Neural cell (in vitro differentiated cells): ENCODE measurements at regions not wholly inside any gene's neighbourhood (a gene's known extent, or its start where the extent isn't known, plus 50 kb on each side); places are given as distances from the start of the nearest gene placed in this dataset.

Experiments
- H2AFZ ChIP-seq: fragments of 200-600, 300-800 bp; sonication (generic), shearing (Covaris generic); 2 replicates; pipeline ENCODE4 v1.6.0; 2014; ENCODE audit warnings: low read depth, mild to moderate bottlenecking, antibody characterized with exemption, low read length, moderate library complexity
- H3F3A ChIP-seq: fragments of 200-600 bp; shearing (Covaris generic); 2 replicates; pipeline ENCODE4 v1.6.1; 2016; ENCODE audit warnings: mild to moderate bottlenecking, moderate library complexity, mixed read lengths, antibody characterized with exemption, low read length; ENCODE audit not compliant: insufficient read depth, poor library complexity, severe bottlenecking
- H3K27ac ChIP-seq: fragments of 200-600, 300-800 bp; sonication (generic), shearing (Covaris generic); 2 replicates; pipeline ENCODE4 v1.5.1; 2014; ENCODE audit warnings: mild to moderate bottlenecking, low read length, moderate library complexity
- H3K27me3 ChIP-seq: fragments of 300-800, 200-600 bp; sonication (generic), shearing (Covaris generic); 2 replicates; pipeline ENCODE4 v1.6.0; 2014; ENCODE audit warnings: mild to moderate bottlenecking, low read depth, low read length, moderate library complexity; ENCODE audit not compliant: insufficient read depth
- H3K36me3 ChIP-seq: fragments of 300-800, 200-600 bp; sonication (generic), shearing (Covaris generic); 2 replicates; pipeline ENCODE4 v1.5.1; 2014; ENCODE audit warnings: mild to moderate bottlenecking, antibody characterized with exemption, low read length, moderate library complexity; ENCODE audit not compliant: insufficient read depth
- H3K4me2 ChIP-seq: fragments of 300-800, 200-600 bp; sonication (generic), shearing (Covaris generic); 2 replicates; pipeline ENCODE4 v1.6.0; 2014; ENCODE audit warnings: mild to moderate bottlenecking, low read length
- H3K4me3 ChIP-seq: fragments of 300-800, 200-600 bp; sonication (generic), shearing (Covaris generic); 2 replicates; pipeline ENCODE4 v1.5.1; 2014; ENCODE audit warnings: mild to moderate bottlenecking, low read length, moderate library complexity
- H3K79me2 ChIP-seq: fragments of 200-600 bp; shearing (Covaris generic); replicated peaks from 2 replicates; pipeline ENCODE4 v1.6.0; 2014; ENCODE audit warnings: mild to moderate bottlenecking, low read length, moderate library complexity; ENCODE audit not compliant: insufficient read depth
- H3K9ac ChIP-seq: fragments of 300-800, 200-600 bp; sonication (generic), shearing (Covaris generic); 2 replicates; pipeline ENCODE4 v1.6.1; 2016; ENCODE audit warnings: mild to moderate bottlenecking, low read length, mixed read lengths
- H3K9me2 ChIP-seq: fragments of 200-600 bp; shearing (Covaris generic); 2 replicates; pipeline ENCODE4 v1.6.1; 2016; ENCODE audit warnings: mild to moderate bottlenecking, low read length, mixed read lengths; ENCODE audit not compliant: insufficient read depth
- H3K9me3 ChIP-seq: fragments of 200-600, 300-800 bp; sonication (generic), shearing (Covaris generic); 2 replicates; pipeline ENCODE4 v1.6.1; 2016; ENCODE audit warnings: mild to moderate bottlenecking, mixed run types, low read length, moderate library complexity, mixed read lengths
- H4K20me1 ChIP-seq: fragments of 200-600 bp; shearing (Covaris generic); 2 replicates; pipeline ENCODE4 v1.6.1; 2016; ENCODE audit warnings: mild to moderate bottlenecking, mixed run types; ENCODE audit not compliant: insufficient read depth
- CTCF ChIP-seq: fragments of 450-650 bp; IDR thresholded peaks from 2 replicates; pipeline ENCODE4 v1.5.1; 2014; ENCODE audit warnings: antibody characterized with exemption, mild to moderate bottlenecking, moderate library complexity; ENCODE audit not compliant: poor library complexity, severe bottlenecking
- EP300 ChIP-seq: fragments of 450-650 bp; conservative IDR thresholded peaks from 2 replicates; pipeline ENCODE4 v1.6.1; 2014; ENCODE audit warnings: antibody characterized with exemption, mild to moderate bottlenecking, moderate library complexity; ENCODE audit not compliant: poor library complexity, severe bottlenecking
- EZH2 ChIP-seq: fragments of 200-600, 300-800 bp; shearing (Covaris generic), sonication (generic); IDR thresholded peaks from 2 replicates; pipeline ENCODE4 v1.6.1; 2014; ENCODE audit warnings: antibody characterized with exemption, low read length, borderline replicate concordance, mild to moderate bottlenecking; ENCODE audit not compliant: insufficient read depth, poor library complexity, severe bottlenecking
- MXI1 ChIP-seq: fragments of 450-650 bp; conservative IDR thresholded peaks from 2 replicates; pipeline ENCODE4 v1.6.1; 2014; ENCODE audit warnings: antibody characterized with exemption, mild to moderate bottlenecking; ENCODE audit not compliant: poor library complexity, severe bottlenecking
- POLR2AphosphoS5 ChIP-seq: IDR thresholded peaks from 2 replicates; pipeline ENCODE4 v1.6.1; 2012
- RAD21 ChIP-seq: fragments of 450-650 bp; conservative IDR thresholded peaks from 2 replicates; pipeline ENCODE4 v1.6.1; 2014; ENCODE audit warnings: antibody characterized with exemption, mild to moderate bottlenecking, moderate library complexity
- REST ChIP-seq: IDR thresholded peaks from 2 replicates; pipeline ENCODE4 v1.6.1; 2012; ENCODE audit warnings: borderline replicate concordance
- SMC3 ChIP-seq: fragments of 450-650 bp; conservative IDR thresholded peaks from 2 replicates; pipeline ENCODE4 v1.6.1; 2014; ENCODE audit warnings: antibody characterized with exemption, mild to moderate bottlenecking, moderate library complexity; ENCODE audit not compliant: poor library complexity
- TAF1 ChIP-seq: IDR thresholded peaks from 2 replicates; pipeline ENCODE4 v1.6.1; 2012; ENCODE audit warnings: low read depth

- Histone ChIP-seq H3K4me2 (no peak overlapping the region), H3K4me3 (no peak overlapping the region), H3K9me3 (no peaks in the 10 kb centered on the region), H2AFZ (no peak overlapping the region), H3K9me2 (no peaks in the 10 kb centered on the region), H3K36me3 (no peaks in the 10 kb centered on the region), H3K27me3 (no peaks in the 10 kb centered on the region), H3K79me2 (no peaks in the 10 kb centered on the region), H4K20me1 (no peaks in the 10 kb centered on the region), H3K27ac (no peak overlapping the region), H3F3A (no peaks in the 10 kb centered on the region), H3K9ac (no peak overlapping the region)
- TF ChIP-seq MXI1 (no peak), REST (no peak), EZH2 (no peak), TAF1 (no peak), CTCF (no peak), RAD21 (no peak), EP300 (no peak), POLR2AphosphoS5 (no peak), SMC3 (no peak)
Measured at GRCh38 chr2:103121106-103121505, 359.3 kb downstream of the TMEM182 start.

- H3K9ac ChIP-seq, result no peak overlapping the region
- H4K20me1 ChIP-seq, result no peaks in the 10 kb centered on the region
- no peak overlapping the region for H2AFZ ChIP-seq
- no peaks in the 10 kb centered on the region for H3K9me3 ChIP-seq
- H3K27ac ChIP-seq, result no peak overlapping the region
- H3K9me2 ChIP-seq, result no peaks in the 10 kb centered on the region
- H3K4me3 ChIP-seq, result no peak overlapping the region
- H3K27me3 ChIP-seq, result no peaks in the 10 kb centered on the region
- no peaks in the 10 kb centered on the region for H3K79me2 ChIP-seq
- TF ChIP-seq EZH2 (no peak), TAF1 (no peak), MXI1 (no peak), REST (no peak), CTCF (no peak), POLR2AphosphoS5 (no peak), EP300 (no peak), RAD21 (no peak), SMC3 (no peak)
- no peaks in the 10 kb centered on the region for H3F3A ChIP-seq
- H3K36me3 ChIP-seq, result no peaks in the 10 kb centered on the region
- H3K4me2 ChIP-seq, result no peak overlapping the region
Measured at GRCh38 chr2:103123516-103123915, 361.7 kb downstream of the TMEM182 start.
